ENCODE measurements at regions not wholly inside any gene's neighbourhood (a gene's known extent, or its start where the extent isn't known, plus 50 kb on each side); places are given as distances from the start of the nearest gene placed in this dataset.

- TF ChIP-seq POLR2AphosphoS5 (IDR thresholded peaks at IDR 0.05; ENCODE audit: borderline replicate concordance, low read depth, low read length): no peak
- no peak for TF ChIP-seq EZH2 (IDR thresholded peaks at IDR 0.05)
These were observed 836.8 kb upstream of the NECTIN3 start for GRCh38 chr3:110234831-110235230.

All from SK-N-MC (cell line).